Type B pancreatic cell (in vitro differentiated cells): ENCODE measurements at regions not wholly inside any gene's neighbourhood (a gene's known extent, or its start where the extent isn't known, plus 50 kb on each side); places are given as distances from the start of the nearest gene placed in this dataset.

Experiments used
- DNase-seq: peaks from one replicate; pipeline ENCODE4 v3.0.0; 2021; ENCODE audit warnings: mixed read lengths; ENCODE audit not compliant: unreplicated experiment; ENCODE audit errors: extremely low spot score
- H3K27ac Mint-ChIP-seq: 2 replicates; pipeline ENCODE4 v1.8.0; 2021; ENCODE audit warnings: mild to moderate bottlenecking, mixed read lengths
- H3K27me3 Mint-ChIP-seq: 2 replicates; pipeline ENCODE4 v1.8.0; 2021; ENCODE audit warnings: mixed read lengths
- H3K36me3 Mint-ChIP-seq: 2 replicates; pipeline ENCODE4 v1.8.0; 2021; ENCODE audit warnings: mixed read lengths
- H3K4me1 Mint-ChIP-seq: one replicate; pipeline ENCODE4 v1.8.0; 2021; ENCODE audit warnings: mixed read lengths; ENCODE audit not compliant: unreplicated experiment
- H3K4me3 Mint-ChIP-seq: 2 replicates; pipeline ENCODE4 v1.8.0; 2021; ENCODE audit warnings: mild to moderate bottlenecking, mixed read lengths
- H3K9me3 Mint-ChIP-seq: 2 replicates; pipeline ENCODE4 v1.8.0; 2021; ENCODE audit warnings: mixed read lengths
- TF ChIP-seq, protein P1 (sequence below): fragments of 200-600 bp; sonication (generic); conservative IDR thresholded peaks from 2 replicates; pipeline ENCODE4 v1.5.0; 2021; ENCODE audit warnings: antibody characterized with exemption, mild to moderate bottlenecking

DNA sequence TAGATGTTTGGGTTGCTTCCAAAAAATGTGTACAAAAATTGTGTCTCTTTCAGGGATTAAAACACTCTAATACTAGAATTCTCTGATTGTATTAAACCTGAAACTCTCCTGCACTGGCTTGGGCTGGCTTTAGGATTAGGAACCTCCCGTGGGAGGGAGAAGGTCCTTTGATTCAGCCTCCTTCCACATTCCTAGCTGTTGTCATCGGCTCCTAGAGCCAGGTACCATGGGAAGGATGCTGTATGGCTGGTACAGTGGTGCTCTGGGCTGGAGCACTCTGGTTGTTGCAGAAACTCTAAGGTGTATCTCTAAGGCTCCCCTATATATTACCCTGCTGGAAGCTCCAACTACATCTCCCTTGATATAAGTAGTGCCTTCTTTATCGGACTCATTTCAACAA, 245.2 kb upstream of the FOXK1 start:
- no peaks in the 10 kb centered on the region for H3K36me3 Mint-ChIP-seq
- H3K27me3 Mint-ChIP-seq = peaks cover 21% of the 10 kb centered on the region
- peaks cover 27% of the 10 kb centered on the region for H3K4me1 Mint-ChIP-seq
- peak overlapping the region; percentile 29 for H3K4me3 Mint-ChIP-seq
- peak; percentile 27 for DNase-seq
- no peaks in the 10 kb centered on the region for H3K9me3 Mint-ChIP-seq
- TF ChIP-seq, protein P1, sequence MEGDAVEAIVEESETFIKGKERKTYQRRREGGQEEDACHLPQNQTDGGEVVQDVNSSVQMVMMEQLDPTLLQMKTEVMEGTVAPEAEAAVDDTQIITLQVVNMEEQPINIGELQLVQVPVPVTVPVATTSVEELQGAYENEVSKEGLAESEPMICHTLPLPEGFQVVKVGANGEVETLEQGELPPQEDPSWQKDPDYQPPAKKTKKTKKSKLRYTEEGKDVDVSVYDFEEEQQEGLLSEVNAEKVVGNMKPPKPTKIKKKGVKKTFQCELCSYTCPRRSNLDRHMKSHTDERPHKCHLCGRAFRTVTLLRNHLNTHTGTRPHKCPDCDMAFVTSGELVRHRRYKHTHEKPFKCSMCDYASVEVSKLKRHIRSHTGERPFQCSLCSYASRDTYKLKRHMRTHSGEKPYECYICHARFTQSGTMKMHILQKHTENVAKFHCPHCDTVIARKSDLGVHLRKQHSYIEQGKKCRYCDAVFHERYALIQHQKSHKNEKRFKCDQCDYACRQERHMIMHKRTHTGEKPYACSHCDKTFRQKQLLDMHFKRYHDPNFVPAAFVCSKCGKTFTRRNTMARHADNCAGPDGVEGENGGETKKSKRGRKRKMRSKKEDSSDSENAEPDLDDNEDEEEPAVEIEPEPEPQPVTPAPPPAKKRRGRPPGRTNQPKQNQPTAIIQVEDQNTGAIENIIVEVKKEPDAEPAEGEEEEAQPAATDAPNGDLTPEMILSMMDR = no peak
- no peak overlapping the region for H3K27ac Mint-ChIP-seq

DNA sequence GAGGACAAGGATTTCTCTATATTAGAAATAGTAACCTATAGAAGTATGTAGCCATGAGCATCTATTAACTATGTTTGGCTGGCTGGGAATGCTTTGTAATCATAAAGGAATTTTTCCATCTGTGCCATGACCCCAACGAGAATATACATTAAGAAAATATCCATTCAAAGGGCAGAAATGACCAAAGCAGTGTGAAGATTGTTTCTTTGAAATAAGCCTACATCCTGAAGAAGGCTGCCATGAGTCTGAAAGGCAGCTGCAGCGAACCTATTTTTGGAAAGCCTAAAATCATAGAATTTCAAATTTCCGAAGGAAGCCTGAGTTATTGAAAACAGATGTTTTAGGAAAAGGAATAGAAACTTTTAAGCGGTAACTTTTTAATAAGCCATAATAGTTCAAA, 244.2 kb upstream of the FOXK1 start:
- Mint-ChIP-seq H3K9me3 (no peaks in the 10 kb centered on the region), H3K4me1 (peaks cover 27% of the 10 kb centered on the region), H3K36me3 (no peaks in the 10 kb centered on the region), H3K27me3 (peaks cover 21% of the 10 kb centered on the region), H3K4me3 (no peak overlapping the region), H3K27ac (no peak overlapping the region)
- DNase-seq = no peak
- TF ChIP-seq, protein P1 = no peak

DNA sequence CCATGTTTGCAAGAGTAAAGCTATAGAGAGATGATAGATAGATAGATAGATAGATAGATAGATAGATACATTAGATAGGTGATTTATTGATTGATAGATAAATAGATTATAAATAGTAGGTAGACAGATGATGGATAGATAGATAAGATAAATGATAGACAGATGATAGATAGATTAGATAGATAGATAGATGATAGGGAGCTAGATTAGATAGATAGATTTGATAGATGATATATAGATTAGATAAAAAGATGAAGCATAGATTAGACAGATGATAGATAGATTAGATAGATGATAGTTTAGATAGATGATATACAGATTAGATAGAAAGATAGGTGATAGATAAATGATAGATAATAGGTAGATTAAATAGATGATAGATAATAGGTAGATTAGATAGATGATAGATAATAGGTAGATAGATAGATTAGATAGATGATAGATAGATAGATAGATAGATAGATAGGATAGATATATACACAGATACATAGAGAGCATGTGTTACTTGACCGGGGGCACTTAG, 243.3 kb upstream of the FOXK1 start:
- Mint-ChIP-seq H3K36me3 (no peaks in the 10 kb centered on the region), H3K4me1 (peaks cover 27% of the 10 kb centered on the region), H3K9me3 (no peaks in the 10 kb centered on the region), H3K27ac (no peak overlapping the region), H3K27me3 (peaks cover 21% of the 10 kb centered on the region), H3K4me3 (no peak overlapping the region)
- DNase-seq = no peak
- TF ChIP-seq, protein P1 = no peak

DNA sequence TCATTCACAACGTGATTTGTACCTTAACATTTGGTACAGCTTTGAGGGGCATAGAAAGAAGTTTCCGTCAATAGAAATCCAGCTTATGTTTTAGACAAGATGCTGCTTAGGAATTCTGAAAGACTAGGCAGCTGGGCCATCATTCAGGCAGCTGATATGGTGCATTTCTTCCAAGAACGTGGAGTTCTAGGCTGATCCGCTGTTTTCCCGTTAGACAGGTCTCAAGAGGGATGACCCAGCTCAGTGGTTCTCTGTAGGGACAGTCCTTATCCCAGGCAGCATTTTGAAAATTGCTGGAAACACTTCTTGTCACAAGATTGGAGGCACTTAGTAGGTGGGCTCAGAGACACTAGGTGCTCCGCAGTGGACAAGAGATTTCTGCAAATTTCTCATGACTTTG, 242.7 kb upstream of the FOXK1 start:
- Mint-ChIP-seq H3K4me1 (peaks cover 26% of the 10 kb centered on the region), H3K9me3 (no peaks in the 10 kb centered on the region), H3K36me3 (no peaks in the 10 kb centered on the region), H3K4me3 (no peak overlapping the region), H3K27ac (no peak overlapping the region), H3K27me3 (peaks cover 21% of the 10 kb centered on the region)
- no peak for DNase-seq
- TF ChIP-seq, protein P1 = no peak

DNA sequence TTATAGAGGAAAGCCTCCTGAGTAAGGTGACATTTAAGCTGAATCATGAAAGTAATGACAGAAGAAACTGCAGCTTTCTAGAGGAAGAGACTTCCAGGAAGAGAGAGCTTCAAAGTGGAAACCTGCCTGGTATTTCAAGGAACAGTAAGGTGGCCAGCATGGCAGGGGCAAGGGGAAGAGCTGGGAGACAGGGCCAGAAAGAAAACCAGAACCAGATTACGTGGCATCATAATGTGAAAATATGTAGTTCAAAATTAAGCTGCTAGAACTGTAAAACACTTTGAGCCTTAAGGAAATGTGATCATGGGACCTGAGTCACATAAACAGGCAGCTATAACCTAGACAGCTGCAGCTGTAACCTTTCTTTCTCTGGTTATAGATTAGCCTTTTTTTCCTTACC, 238.0 kb upstream of the FOXK1 start:
- H3K27ac Mint-ChIP-seq = no peak overlapping the region
- TF ChIP-seq, protein P1 = no peak
- peaks cover 12% of the 10 kb centered on the region for H3K4me1 Mint-ChIP-seq
- H3K4me3 Mint-ChIP-seq = no peak overlapping the region
- no peaks in the 10 kb centered on the region for H3K36me3 Mint-ChIP-seq
- no peak for DNase-seq
- H3K9me3 Mint-ChIP-seq = no peaks in the 10 kb centered on the region
- peaks cover under 1% of the 10 kb centered on the region for H3K27me3 Mint-ChIP-seq

DNA sequence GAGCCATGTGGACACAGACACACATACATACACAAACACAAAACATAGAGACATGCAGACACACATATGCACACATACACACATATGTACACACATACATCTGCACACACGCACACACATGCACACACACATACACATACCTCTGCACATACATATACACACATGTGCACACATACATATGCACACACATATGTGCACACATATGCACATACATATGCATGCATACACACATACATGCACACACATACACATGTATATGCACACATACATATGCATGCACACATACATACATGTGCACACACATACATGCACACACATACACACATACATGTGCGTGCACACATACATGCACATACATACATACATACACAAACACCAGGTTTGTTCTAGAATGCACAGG, 236.3 kb upstream of the FOXK1 start:
- Mint-ChIP-seq H3K9me3 (no peaks in the 10 kb centered on the region), H3K27me3 (no peaks in the 10 kb centered on the region), H3K27ac (no peak overlapping the region), H3K4me3 (no peak overlapping the region), H3K36me3 (no peaks in the 10 kb centered on the region), H3K4me1 (peaks cover 13% of the 10 kb centered on the region)
- TF ChIP-seq, protein P1 = no peak
- peak; percentile 2 for DNase-seq
